MV-4-11 (cell line): ENCODE measurements at regions not wholly inside any gene's neighbourhood (a gene's known extent, or its start where the extent isn't known, plus 50 kb on each side); places are given as distances from the start of the nearest gene placed in this dataset.

Experiments
- DNase-seq: peaks from one replicate; lab custom pipeline; 2025; lab: John Stamatoyannopoulos, UW

- peak; percentile 35 for DNase-seq
These were observed 130.4 kb upstream of the CPEB2 start for GRCh38 chr4:14871676-14872430.

- no peak for DNase-seq
These were observed 127.3 kb upstream of the CPEB2 start for GRCh38 chr4:14874990-14875389.

- DNase-seq, result peak; percentile 98
These were observed 124.7 kb upstream of the CPEB2 start for GRCh38 chr4:14877246-14878225.

GRCh38 chr4:14878681-14879080 lies 123.6 kb upstream of the CPEB2 start:
- DNase-seq, result no peak

GRCh38 chr4:14879683-14880082 lies 122.6 kb upstream of the CPEB2 start:
- DNase-seq, result no peak

- DNase-seq, result no peak
These were observed 121.5 kb upstream of the CPEB2 start for GRCh38 chr4:14880805-14881204.

- DNase-seq, result no peak
These were observed 119.1 kb upstream of the CPEB2 start for GRCh38 chr4:14883166-14883565.

- no peak for DNase-seq
These were observed 118.6 kb upstream of the CPEB2 start for GRCh38 chr4:14883661-14884060.

GRCh38 chr4:14887842-14888433 lies 114.3 kb upstream of the CPEB2 start:
- peak; percentile 39 for DNase-seq

GRCh38 chr4:14888790-14889572 lies 113.3 kb upstream of the CPEB2 start:
- no peak for DNase-seq

- no peak for DNase-seq
These were observed 109.7 kb upstream of the CPEB2 start for GRCh38 chr4:14892563-14892962.

GRCh38 chr4:14893713-14894112 lies 108.6 kb upstream of the CPEB2 start:
- no peak for DNase-seq

- no peak for DNase-seq
These were observed 107.6 kb upstream of the CPEB2 start for GRCh38 chr4:14894392-14895292.

- no peak for DNase-seq
These were observed 105.6 kb upstream of the CPEB2 start for GRCh38 chr4:14896656-14897175.

GRCh38 chr4:14897217-14897616 lies 105.1 kb upstream of the CPEB2 start:
- DNase-seq, result no peak

- no peak for DNase-seq
These were observed 103.3 kb upstream of the CPEB2 start for GRCh38 chr4:14898989-14899388.

- peak; percentile 69 for DNase-seq
These were observed 99.9 kb upstream of the CPEB2 start for GRCh38 chr4:14902342-14902741.

GRCh38 chr4:14903321-14903720 lies 99.0 kb upstream of the CPEB2 start:
- no peak for DNase-seq

- DNase-seq, result peak; percentile 85
These were observed 95.5 kb upstream of the CPEB2 start for GRCh38 chr4:14906805-14907204.

- no peak for DNase-seq
These were observed 93.6 kb upstream of the CPEB2 start for GRCh38 chr4:14908635-14909034.

GRCh38 chr4:14910411-14910810 lies 91.9 kb upstream of the CPEB2 start:
- no peak for DNase-seq
